ENCODE measurements at regions not wholly inside any gene's neighbourhood (a gene's known extent, or its start where the extent isn't known, plus 50 kb on each side); places are given as distances from the start of the nearest gene placed in this dataset.

DNA sequence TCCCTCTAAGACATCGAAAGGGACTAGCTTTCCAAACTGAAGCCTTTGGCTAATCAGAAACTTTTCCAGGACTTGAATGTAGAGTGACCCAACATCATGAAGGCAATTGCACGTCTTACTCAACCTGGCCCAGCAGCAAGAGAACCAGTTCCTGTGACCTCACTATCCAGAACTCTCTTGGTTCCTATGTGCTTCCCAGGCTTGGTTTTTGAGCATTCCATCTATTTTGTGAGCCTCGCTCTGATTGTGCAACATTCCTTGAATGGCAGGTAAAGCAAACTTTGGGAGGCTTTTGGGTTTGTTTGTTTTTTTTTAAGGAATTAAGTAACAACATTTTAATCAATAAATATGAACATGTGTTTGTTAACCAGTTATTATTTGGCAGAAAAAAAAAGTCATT, 183.6 kb upstream of the EGLN3 start:
- Histone ChIP-seq H3K36me3 (ENCODE audit: insufficient read depth, low read length) (no peaks in the 10 kb centered on the region), H2AFZ (ENCODE audit: low read depth, low read length) (no peak overlapping the region), H3K9me3 (ENCODE audit: low read length) (no peaks in the 10 kb centered on the region), H3K4me1 (ENCODE audit: insufficient read depth, low read length) (peaks cover 4% of the 10 kb centered on the region), H3K4me3 (ENCODE audit: low read length) (no peak overlapping the region), H3K27me3 (ENCODE audit: insufficient read depth, low read length) (peaks cover 2% of the 10 kb centered on the region)

DNA sequence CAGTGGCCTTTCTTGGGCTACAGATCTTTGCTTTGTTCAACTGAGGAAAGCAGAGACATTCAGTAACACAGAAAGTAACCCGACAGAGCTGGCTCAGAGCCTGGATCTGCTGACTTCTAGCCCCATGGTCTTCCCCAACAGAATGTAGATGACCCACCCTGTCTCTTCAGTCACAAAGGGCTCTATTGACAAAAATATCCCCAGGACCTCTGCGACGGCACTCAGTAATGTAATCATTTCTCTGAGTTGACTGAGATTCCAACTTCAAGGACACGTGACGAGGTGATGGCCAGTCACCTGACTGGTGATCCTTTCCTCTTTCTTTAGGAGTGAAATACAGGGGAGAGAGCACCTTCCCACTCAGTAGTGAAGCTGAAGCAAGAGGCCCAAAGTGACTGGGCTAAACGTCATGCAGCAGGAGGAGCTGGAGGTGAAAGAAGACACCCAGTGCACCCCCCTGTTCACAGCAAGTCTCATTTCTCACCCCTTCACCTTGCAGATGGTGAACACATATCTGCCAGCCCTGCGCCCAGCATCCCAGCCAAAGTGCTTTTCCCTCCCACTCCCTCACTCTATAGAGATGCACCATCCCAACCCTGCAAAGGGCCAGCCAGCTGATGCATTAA, 179.2 kb upstream of the EGLN3 start:
- Histone ChIP-seq H3K27me3 (ENCODE audit: insufficient read depth, low read length) (peaks cover 2% of the 10 kb centered on the region), H2AFZ (ENCODE audit: low read depth, low read length) (no peak overlapping the region), H3K4me1 (ENCODE audit: insufficient read depth, low read length) (no peaks in the 10 kb centered on the region), H3K4me3 (ENCODE audit: low read length) (no peak overlapping the region), H3K9me3 (ENCODE audit: low read length) (no peaks in the 10 kb centered on the region), H3K36me3 (ENCODE audit: insufficient read depth, low read length) (no peaks in the 10 kb centered on the region)

DNA sequence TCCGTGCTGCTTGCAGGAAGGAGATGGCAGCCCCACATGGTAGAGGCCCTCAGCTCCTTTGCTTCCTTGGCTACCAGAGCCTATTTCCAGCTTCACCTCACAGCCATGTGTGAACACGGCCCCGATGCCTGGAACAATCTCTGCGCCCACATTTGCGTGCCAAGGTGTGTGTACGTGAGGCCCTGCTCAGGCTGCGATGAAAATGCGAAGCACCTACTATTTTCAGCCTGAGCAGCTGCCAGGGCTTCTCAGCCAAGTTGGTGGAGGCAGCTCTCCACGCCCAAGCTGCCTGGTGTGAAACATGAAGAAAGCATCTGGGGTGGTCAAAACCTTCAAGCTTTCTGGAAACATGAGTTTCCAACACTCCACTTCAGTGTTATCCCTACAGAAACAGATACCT, 177.8 kb upstream of the EGLN3 start:
- H3K9me3 ChIP-seq (ENCODE audit: low read length), result no peaks in the 10 kb centered on the region
- no peaks in the 10 kb centered on the region for H3K36me3 ChIP-seq (ENCODE audit: insufficient read depth, low read length)
- no peak overlapping the region for H2AFZ ChIP-seq (ENCODE audit: low read depth, low read length)
- no peaks in the 10 kb centered on the region for H3K4me1 ChIP-seq (ENCODE audit: insufficient read depth, low read length)
- H3K4me3 ChIP-seq (ENCODE audit: low read length), result no peak overlapping the region
- H3K27me3 ChIP-seq (ENCODE audit: insufficient read depth, low read length), result peaks cover 2% of the 10 kb centered on the region

DNA sequence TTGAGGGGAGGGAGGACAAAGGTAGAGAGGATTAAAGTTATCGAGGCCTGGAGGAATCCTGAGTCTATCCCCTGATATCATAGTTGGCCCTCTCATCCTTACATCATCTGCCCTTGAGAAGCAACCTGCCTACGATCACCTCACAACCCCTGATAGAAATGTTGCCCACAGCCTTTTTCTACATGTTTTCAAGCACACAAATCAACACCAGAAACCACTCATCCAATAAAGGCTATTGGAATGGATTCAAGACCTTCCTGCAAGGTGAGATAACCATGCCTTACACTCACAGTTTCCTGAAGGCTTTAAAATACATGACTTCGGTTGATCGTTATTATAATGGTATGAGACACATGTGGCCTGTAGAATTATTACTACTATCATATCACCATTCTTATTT, 175.7 kb upstream of the EGLN3 start:
- Histone ChIP-seq H2AFZ (ENCODE audit: low read depth, low read length) (no peak overlapping the region), H3K36me3 (ENCODE audit: insufficient read depth, low read length) (no peaks in the 10 kb centered on the region), H3K9me3 (ENCODE audit: low read length) (no peaks in the 10 kb centered on the region), H3K4me1 (ENCODE audit: insufficient read depth, low read length) (no peaks in the 10 kb centered on the region), H3K4me3 (ENCODE audit: low read length) (no peak overlapping the region), H3K27me3 (ENCODE audit: insufficient read depth, low read length) (peaks cover 7% of the 10 kb centered on the region)

DNA sequence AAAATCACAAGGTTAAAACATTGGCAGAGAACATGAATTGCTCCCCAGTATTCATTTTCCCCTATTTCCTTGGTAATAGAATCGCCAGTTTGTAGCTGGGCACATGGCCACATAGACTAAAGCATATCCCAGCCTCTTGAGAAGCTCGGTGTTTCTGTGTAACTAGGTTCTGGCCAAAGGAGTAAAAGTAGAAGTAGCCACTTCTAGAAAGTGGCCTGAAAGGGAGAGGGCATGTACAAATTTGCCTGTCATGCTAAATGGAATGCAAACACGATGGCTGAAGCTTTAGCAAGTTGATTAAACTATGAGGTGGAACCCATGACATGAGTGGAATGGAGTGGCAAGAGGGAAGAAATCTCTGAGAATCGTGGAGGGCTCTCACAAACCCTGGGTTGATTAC, 173.7 kb upstream of the EGLN3 start:
- peaks cover 4% of the 10 kb centered on the region for H3K27me3 ChIP-seq (ENCODE audit: insufficient read depth, low read length)
- no peak overlapping the region for H3K4me3 ChIP-seq (ENCODE audit: low read length)
- H3K9me3 ChIP-seq (ENCODE audit: low read length), result no peaks in the 10 kb centered on the region
- no peaks in the 10 kb centered on the region for H3K4me1 ChIP-seq (ENCODE audit: insufficient read depth, low read length)
- no peaks in the 10 kb centered on the region for H3K36me3 ChIP-seq (ENCODE audit: insufficient read depth, low read length)
- no peak overlapping the region for H2AFZ ChIP-seq (ENCODE audit: low read depth, low read length)

DNA sequence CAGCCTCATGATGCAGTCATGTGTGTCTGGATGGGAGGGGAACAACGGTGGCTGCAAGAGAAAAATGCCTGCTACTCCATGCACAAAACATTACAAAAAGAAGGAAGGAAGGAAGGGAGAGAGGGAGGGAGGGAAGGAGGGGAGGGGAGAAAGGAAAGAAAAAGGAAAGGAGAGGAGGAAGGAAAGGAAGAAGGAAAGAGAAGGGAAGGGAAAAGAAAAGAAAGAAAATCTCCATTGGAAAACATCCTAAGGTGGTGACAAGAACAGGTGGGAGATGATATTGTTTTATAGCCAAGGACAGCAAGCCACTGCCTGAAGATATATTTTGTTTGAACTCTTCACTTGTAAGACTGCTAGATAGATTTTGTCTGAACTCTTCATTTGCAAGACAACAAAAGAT, 171.8 kb upstream of the EGLN3 start:
- Histone ChIP-seq H3K27me3 (ENCODE audit: insufficient read depth, low read length) (peaks cover 4% of the 10 kb centered on the region), H2AFZ (ENCODE audit: low read depth, low read length) (no peak overlapping the region), H3K9me3 (ENCODE audit: low read length) (no peaks in the 10 kb centered on the region), H3K4me1 (ENCODE audit: insufficient read depth, low read length) (no peaks in the 10 kb centered on the region), H3K36me3 (ENCODE audit: insufficient read depth, low read length) (no peaks in the 10 kb centered on the region), H3K4me3 (ENCODE audit: low read length) (no peak overlapping the region)

DNA sequence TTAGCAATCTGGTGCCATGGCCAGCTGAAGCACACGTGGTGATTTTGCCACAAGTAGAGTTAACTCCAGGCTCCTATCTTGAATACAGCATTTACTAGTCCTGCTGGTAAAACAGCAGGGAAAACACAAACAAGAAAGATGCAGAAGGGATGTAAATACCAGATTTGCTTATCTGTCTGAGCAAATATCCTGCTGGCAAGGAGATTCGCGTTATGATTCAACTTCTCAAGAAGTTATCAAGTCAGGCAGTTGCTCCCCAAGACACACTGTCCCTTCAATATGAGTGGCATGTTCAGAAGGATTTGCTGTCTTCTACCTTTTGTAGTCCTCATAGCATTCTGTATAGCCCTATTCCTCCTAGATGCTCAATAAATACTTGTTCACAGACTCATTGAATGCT, 171.2 kb upstream of the EGLN3 start:
- peaks cover 4% of the 10 kb centered on the region for H3K27me3 ChIP-seq (ENCODE audit: insufficient read depth, low read length)
- H3K36me3 ChIP-seq (ENCODE audit: insufficient read depth, low read length), result no peaks in the 10 kb centered on the region
- no peak overlapping the region for H3K4me3 ChIP-seq (ENCODE audit: low read length)
- H3K9me3 ChIP-seq (ENCODE audit: low read length), result no peaks in the 10 kb centered on the region
- no peaks in the 10 kb centered on the region for H3K4me1 ChIP-seq (ENCODE audit: insufficient read depth, low read length)
- H2AFZ ChIP-seq (ENCODE audit: low read depth, low read length), result no peak overlapping the region

DNA sequence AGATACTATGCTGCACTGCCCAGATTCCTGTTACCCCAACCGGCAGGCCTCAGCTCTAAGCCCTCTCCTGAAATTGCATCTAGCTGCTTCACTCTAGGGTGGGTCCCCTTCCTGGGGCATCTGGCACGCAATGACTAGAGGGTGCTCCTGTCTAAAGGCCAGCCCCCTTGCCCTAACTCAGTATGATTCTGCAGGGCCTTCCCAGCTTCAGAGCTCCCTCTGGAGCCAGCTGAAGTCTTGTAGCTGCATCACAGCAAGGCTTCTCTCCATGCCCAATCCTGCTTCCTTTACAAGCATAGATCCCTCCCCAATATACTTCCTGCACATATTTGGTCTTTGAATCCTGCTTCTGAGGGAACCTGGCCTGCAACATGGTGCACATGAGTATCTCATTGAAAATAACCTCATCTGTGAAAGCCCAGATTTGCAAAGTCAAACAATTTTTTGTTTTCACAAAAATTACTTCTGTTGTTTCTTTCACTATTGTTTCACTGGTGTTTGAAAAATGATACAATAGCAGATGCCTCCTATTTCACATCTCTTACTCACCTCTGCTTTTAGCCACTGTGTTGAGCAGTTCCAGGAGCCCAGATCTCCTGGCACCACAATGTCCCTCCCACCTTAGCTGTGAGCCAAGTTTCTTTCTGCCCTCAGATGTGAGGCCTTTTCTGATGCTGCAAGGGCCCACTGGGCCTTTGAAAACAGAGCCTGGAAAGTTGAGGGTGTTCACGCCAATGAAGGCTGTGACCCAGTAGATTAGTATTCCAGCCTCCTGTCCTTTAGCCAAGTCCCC, 169.5 kb upstream of the EGLN3 start:
- H3K9me3 ChIP-seq (ENCODE audit: low read length), result no peaks in the 10 kb centered on the region
- H2AFZ ChIP-seq (ENCODE audit: low read depth, low read length), result no peak overlapping the region
- H3K27me3 ChIP-seq (ENCODE audit: insufficient read depth, low read length), result peaks cover 4% of the 10 kb centered on the region
- no peaks in the 10 kb centered on the region for H3K4me1 ChIP-seq (ENCODE audit: insufficient read depth, low read length)
- H3K4me3 ChIP-seq (ENCODE audit: low read length), result no peak overlapping the region
- H3K36me3 ChIP-seq (ENCODE audit: insufficient read depth, low read length), result no peaks in the 10 kb centered on the region

DNA sequence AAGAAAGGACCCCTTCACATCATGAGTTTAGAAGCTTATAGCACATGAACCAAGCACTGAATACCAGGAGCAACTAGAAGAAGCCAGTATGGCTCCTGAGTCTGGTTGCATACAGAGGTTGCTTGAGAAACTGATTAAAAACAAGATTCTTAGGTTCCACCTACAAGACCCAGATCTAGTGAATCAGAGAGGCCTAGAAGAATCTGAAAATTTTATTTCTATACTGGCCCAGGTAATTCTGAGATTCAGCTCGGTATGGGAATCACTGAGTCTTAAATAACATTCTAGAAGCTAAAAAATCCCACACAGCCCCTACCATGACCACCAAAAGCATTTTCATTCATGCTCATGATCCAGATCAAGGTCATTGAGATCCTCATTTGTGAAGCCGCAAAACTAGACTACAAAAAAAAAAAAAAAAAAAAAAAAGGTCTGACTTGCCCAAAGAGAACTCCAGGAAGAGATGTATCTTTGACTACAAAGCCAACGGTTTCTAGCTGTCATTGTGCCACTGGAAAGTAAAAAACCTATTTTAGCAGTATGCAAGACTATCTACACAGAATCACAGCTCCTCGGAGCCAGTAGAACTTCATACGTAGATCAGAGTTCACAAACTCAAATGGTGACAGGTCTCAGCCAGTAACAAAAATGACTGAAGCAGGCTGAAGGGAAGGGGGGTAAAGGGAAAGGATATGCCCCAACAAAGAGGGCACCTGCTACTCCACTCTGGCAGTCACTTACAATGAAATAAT, 168.4 kb upstream of the EGLN3 start:
- no peaks in the 10 kb centered on the region for H3K9me3 ChIP-seq (ENCODE audit: low read length)
- H3K36me3 ChIP-seq (ENCODE audit: insufficient read depth, low read length), result no peaks in the 10 kb centered on the region
- H3K4me3 ChIP-seq (ENCODE audit: low read length), result no peak overlapping the region
- no peaks in the 10 kb centered on the region for H3K4me1 ChIP-seq (ENCODE audit: insufficient read depth, low read length)
- H2AFZ ChIP-seq (ENCODE audit: low read depth, low read length), result no peak overlapping the region
- peaks cover 4% of the 10 kb centered on the region for H3K27me3 ChIP-seq (ENCODE audit: insufficient read depth, low read length)

DNA sequence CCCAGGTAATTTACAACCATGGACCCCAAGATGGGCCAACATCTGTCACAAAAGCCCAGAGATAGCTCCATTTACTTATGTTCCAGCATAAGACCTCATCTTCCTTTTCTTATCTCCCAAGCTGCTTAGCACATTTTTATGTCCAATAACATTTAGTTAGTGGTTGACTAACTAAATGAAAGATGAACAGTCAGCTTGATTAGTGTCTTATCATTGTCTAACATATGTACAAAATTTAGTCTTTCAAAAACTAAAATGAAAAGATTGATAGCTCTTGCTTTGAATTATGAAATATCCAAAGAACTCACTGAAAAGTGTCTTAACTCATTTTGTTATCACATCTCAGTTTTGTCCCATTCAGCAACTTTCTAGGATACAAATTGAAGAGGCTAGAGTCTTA, 163.1 kb upstream of the EGLN3 start:
- Histone ChIP-seq H3K27me3 (ENCODE audit: insufficient read depth, low read length) (peaks cover 5% of the 10 kb centered on the region), H2AFZ (ENCODE audit: low read depth, low read length) (no peak overlapping the region), H3K9me3 (ENCODE audit: low read length) (no peaks in the 10 kb centered on the region), H3K36me3 (ENCODE audit: insufficient read depth, low read length) (no peaks in the 10 kb centered on the region), H3K4me3 (ENCODE audit: low read length) (no peak overlapping the region), H3K4me1 (ENCODE audit: insufficient read depth, low read length) (peaks cover 10% of the 10 kb centered on the region)

DNA sequence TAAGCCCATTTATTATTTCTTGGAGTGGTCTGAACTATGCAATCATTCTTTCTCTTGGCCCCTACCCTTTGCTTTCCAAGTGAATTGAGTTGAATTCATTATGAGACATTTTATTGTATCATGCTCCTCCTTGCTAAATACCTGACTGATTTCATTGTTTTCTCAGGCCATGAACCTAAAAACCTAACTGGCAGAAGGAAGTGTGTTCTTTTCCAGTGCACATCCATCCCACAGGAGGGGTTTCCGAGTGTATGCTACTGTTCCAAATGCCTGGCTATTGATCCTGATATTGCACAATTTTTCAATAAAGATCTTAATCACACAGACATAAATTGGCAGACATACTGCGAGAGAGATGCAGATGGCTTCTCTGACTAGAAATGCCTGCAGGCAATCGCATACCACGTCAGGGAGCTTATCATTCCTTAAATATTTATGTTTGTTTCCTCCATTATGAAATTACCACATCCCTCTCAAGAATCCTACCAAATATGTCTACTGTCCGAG, 162.2 kb upstream of the EGLN3 start:
- Histone ChIP-seq H3K27me3 (ENCODE audit: insufficient read depth, low read length) (peaks cover 5% of the 10 kb centered on the region), H3K4me1 (ENCODE audit: insufficient read depth, low read length) (peaks cover 10% of the 10 kb centered on the region), H3K4me3 (ENCODE audit: low read length) (no peak overlapping the region), H3K36me3 (ENCODE audit: insufficient read depth, low read length) (no peaks in the 10 kb centered on the region), H3K9me3 (ENCODE audit: low read length) (no peaks in the 10 kb centered on the region), H2AFZ (ENCODE audit: low read depth, low read length) (no peak overlapping the region)

DNA sequence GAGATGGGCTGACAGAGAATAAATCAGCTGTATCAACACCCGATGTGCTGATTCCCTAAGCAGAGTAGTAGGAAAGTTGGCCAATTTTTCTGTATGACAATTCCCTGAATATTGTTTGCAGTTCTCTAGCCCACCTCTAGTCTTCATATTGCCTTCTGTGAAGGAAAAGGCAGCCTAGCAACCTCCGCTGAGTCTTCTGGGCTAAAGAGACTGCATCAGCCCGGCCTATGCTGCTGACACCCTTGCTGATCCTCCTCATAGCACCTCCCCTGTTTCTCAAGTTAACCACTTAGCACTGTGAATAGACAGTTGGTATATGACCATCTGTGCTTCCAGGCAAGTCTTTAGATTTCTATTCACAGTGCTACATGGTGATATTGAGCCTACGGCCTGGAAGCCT, 161.1 kb upstream of the EGLN3 start:
- H3K27me3 ChIP-seq (ENCODE audit: insufficient read depth, low read length), result peaks cover 5% of the 10 kb centered on the region
- no peaks in the 10 kb centered on the region for H3K36me3 ChIP-seq (ENCODE audit: insufficient read depth, low read length)
- peaks cover 10% of the 10 kb centered on the region for H3K4me1 ChIP-seq (ENCODE audit: insufficient read depth, low read length)
- H2AFZ ChIP-seq (ENCODE audit: low read depth, low read length), result no peak overlapping the region
- no peak overlapping the region for H3K4me3 ChIP-seq (ENCODE audit: low read length)
- H3K9me3 ChIP-seq (ENCODE audit: low read length), result no peaks in the 10 kb centered on the region

DNA sequence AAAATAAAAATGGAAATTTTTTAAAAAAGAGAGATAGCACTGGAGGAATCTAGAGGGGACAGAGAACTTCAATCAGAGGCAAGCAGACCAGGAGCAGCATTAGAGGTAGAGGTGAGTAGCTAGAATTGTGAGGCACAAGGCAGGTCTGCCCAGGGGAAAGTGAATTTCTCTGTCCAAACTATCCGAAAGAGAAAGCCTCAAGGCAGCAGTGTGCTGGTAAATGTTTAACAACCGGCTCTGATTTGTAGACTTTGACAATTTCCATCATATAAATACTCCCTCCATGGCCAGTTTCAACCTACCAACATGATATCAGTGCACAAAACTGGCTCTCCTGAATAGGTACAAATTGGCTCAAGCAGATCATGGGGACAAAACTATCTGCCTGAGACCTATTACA, 160.6 kb upstream of the EGLN3 start:
- Histone ChIP-seq H2AFZ (ENCODE audit: low read depth, low read length) (no peak overlapping the region), H3K36me3 (ENCODE audit: insufficient read depth, low read length) (no peaks in the 10 kb centered on the region), H3K4me3 (ENCODE audit: low read length) (no peak overlapping the region), H3K27me3 (ENCODE audit: insufficient read depth, low read length) (peaks cover 5% of the 10 kb centered on the region), H3K4me1 (ENCODE audit: insufficient read depth, low read length) (peaks cover 10% of the 10 kb centered on the region), H3K9me3 (ENCODE audit: low read length) (no peaks in the 10 kb centered on the region)
